GM15510 (cell line): ENCODE measurements at regions not wholly inside any gene's neighbourhood (a gene's known extent, or its start where the extent isn't known, plus 50 kb on each side); places are given as distances from the start of the nearest gene placed in this dataset.

Experiments
- POLR2A ChIP-seq: IDR thresholded peaks from 3 replicates; pipeline ENCODE4 v1.6.1; 2011; ENCODE audit warnings: borderline replicate concordance; ENCODE audit not compliant: insufficient read length; ENCODE audit errors: extremely low read depth

- TF ChIP-seq POLR2A = no peak
These were observed 289.6 kb downstream of the UACA start for GRCh38 chr15:70473581-70474370.

GRCh38 chr15:70471517-70471916, 291.8 kb downstream of the UACA start:
- no peak for TF ChIP-seq POLR2A

DNA sequence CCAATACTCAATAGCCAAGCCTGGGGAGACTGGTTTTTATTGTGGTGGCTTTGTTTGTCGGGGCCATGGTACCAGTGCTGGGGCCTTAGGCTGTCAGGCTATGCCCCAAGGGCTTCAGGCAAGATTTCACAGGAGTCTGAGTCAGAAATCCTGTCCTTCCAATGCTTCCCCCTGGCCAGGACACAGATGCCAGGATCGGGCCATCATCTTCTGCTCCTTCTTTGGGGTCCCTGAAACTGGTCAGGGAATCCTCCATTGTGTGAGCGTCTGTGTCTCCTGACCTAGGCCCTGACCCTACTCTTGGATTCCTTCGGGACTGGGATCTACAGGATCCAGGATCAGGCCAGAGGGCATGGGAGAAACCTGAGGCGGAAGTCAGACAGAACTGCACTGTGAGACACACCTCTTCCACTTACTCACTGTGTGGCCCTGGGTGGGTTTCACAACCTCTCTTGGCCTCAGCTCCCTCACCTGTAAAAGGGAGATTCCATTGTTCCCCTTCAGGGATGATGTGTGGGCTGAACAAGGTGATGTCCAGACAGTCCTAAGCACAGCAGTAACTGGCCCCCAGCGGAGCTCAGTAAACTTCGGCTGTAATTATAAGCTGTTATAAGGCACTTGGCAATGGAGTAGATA, 292.7 kb downstream of the UACA start:
- TF ChIP-seq POLR2A = no peak

- no peak for TF ChIP-seq POLR2A
These were observed 293.5 kb downstream of the UACA start for GRCh38 chr15:70469651-70470555.

GRCh38 chr15:70469182-70469581, 294.2 kb downstream of the UACA start:
- TF ChIP-seq POLR2A = no peak

DNA sequence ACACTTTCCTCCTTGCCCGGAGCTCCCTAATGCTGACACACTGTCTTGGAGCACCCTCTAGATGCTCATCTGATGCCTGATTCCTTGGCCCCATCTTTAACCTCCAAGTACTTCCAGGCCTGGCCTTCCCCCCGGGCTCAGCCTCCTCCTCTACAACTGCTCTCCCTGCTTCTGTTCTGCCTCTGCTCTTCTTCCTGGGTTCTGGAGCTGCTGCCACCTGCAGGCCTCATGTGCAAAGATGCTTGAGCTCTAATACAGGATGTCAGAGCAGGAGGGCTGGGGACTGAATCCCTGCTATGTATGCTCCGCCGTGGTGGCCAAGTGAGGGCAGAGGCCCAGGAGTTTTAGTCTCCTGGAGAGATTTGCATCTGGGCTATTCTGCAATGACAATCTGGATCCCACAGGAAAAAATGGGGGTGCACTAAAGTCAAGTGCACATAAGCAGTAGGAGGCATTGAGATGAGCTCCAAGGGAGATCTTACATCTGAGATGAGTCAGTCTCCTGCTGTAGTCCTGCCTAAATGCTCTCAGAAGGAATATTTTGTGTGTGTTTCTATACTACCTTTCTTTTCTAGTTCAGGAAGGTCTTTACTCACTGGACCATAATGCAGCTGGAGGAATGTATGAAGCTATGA, 296.3 kb downstream of the UACA start:
- no peak for TF ChIP-seq POLR2A

- no peak for TF ChIP-seq POLR2A
These were observed 297.1 kb downstream of the UACA start for GRCh38 chr15:70466305-70466704.

- no peak for TF ChIP-seq POLR2A
These were observed 297.5 kb downstream of the UACA start for GRCh38 chr15:70465812-70466211.

GRCh38 chr15:70463453-70463834, 299.9 kb downstream of the UACA start:
- TF ChIP-seq POLR2A = no peak

- TF ChIP-seq POLR2A = no peak
These were observed 301.4 kb downstream of the UACA start for GRCh38 chr15:70461992-70462391.

DNA sequence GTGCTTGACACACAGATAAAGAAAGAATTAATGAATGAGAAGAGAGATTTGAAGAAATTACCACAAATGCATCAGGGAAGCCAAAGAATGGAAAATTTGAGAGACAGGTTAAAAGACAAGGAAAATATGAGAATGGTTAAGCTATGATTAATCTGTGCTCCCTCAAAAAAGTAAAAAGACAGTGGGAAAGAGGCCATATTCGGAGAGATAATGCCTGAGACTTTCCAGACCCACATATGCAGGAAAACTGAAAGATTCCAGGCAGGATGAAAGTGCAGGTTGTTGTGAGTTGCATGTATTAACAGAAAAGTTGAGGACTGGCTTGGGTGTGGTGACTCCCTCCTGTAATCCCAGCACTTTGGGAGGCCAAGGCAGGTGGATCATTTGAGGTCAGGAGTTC, 302.3 kb downstream of the UACA start:
- TF ChIP-seq POLR2A = no peak

DNA sequence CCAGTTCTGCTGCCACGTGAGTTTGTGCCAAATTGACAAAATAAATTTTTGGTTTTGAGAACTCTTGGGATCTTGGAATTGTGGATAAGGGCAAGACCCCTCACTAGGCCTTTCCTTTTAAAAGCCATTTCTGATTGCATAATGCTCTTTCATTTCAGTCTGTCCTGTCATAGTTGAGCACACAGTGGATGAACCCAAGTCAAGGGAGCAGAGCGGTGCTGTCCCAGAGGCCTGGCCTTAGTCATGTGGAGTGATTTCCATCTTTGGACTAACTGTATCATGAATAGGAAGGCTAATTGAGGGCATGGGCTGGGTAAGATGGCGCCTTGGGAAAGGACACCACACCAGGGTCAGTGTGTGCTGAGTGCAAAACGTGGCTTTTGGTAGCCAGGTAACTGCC, 304.0 kb downstream of the UACA start:
- TF ChIP-seq POLR2A = no peak

DNA sequence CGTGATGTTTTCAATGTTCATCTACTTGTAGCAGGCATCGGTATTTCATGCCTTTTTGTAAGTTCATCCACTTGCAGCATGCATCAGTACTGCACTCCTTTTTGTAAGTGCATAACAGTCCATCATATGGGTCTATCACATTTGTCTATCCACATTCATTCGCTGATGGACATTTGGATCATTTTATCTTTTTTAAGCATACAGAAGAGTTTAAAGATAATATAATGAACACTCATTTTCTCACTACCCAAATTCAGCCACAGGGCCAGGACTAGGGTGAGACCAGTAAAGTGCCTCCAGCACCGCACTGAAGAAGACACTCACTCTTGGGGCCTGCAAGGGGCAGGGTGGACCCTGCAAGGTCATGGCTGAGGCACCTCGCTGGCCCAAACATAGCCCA, 309.6 kb downstream of the UACA start:
- TF ChIP-seq POLR2A = no peak

- no peak for TF ChIP-seq POLR2A
These were observed 310.1 kb downstream of the UACA start for GRCh38 chr15:70453238-70453637.

GRCh38 chr15:70451821-70452653, 311.3 kb downstream of the UACA start:
- no peak for TF ChIP-seq POLR2A

DNA sequence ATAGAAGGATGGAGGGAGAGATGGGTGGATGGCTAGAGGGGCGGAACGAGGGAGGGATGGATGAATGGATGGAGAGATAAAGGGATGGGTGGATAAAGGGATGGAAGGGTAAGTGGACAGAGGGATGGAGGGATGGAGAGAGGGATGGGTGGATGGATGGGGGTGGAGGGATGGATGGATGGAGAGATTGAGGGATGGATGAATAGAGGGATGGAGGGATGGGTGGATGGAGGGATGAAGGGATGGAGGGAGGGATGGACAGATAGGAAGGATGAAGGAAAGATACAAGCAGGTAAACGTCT, 313.3 kb downstream of the UACA start:
- TF ChIP-seq POLR2A = no peak
